GM06990 (cell line): ENCODE measurements at regions not wholly inside any gene's neighbourhood (a gene's known extent, or its start where the extent isn't known, plus 50 kb on each side); places are given as distances from the start of the nearest gene placed in this dataset.

Source experiments
- DNase-seq: peaks from one replicate; pipeline ENCODE4 v3.0.0-alpha.2; 2011; ENCODE audit not compliant: insufficient read length; ENCODE audit errors: extremely low read depth
- H3K27me3 ChIP-seq: replicated peaks from 2 replicates; pipeline ENCODE4 v1.6.0; 2011; ENCODE audit warnings: low read length; ENCODE audit not compliant: control insufficient read depth, insufficient read depth
- H3K36me3 ChIP-seq: 2 replicates; pipeline ENCODE4 v1.5.1; 2011; ENCODE audit warnings: low read length; ENCODE audit not compliant: control insufficient read depth, insufficient read depth
- H3K4me3 ChIP-seq: replicated peaks from 2 replicates; pipeline ENCODE4 v1.5.1; 2011; ENCODE audit warnings: low read depth, mild to moderate bottlenecking, control low read depth, low read length
- CTCF ChIP-seq: IDR thresholded peaks from 2 replicates; pipeline ENCODE4 v1.5.1; 2011; ENCODE audit warnings: low read length, control low read depth, mild to moderate bottlenecking, inconsistent platforms; ENCODE audit not compliant: insufficient read depth, poor library complexity, severe bottlenecking

- Histone ChIP-seq H3K36me3 (no peaks in the 10 kb centered on the region), H3K27me3 (no peaks in the 10 kb centered on the region; the same call in none of the 2 replicates), H3K4me3 (no peak overlapping the region)
- no peak for TF ChIP-seq CTCF
- DNase-seq: no peak
These were observed 173.6 kb upstream of the CSF3R start for GRCh38 chr1:36656271-36656670.

- DNase-seq: no peak
- Histone ChIP-seq H3K36me3 (no peaks in the 10 kb centered on the region), H3K27me3 (no peaks in the 10 kb centered on the region; the same call in none of the 2 replicates), H3K4me3 (no peak overlapping the region)
- TF ChIP-seq CTCF: no peak
These were observed 171.9 kb upstream of the CSF3R start for GRCh38 chr1:36654586-36654985.

GRCh38 chr1:36653850-36654249, 171.1 kb upstream of the CSF3R start:
- no peak overlapping the region for H3K4me3 ChIP-seq
- no peak for DNase-seq
- no peaks in the 10 kb centered on the region for H3K36me3 ChIP-seq
- TF ChIP-seq CTCF: no peak
- H3K27me3 ChIP-seq: no peaks in the 10 kb centered on the region; the same call in none of the 2 replicates

GRCh38 chr1:36652586-36652985, 169.9 kb upstream of the CSF3R start:
- no peak for TF ChIP-seq CTCF
- no peaks in the 10 kb centered on the region for H3K36me3 ChIP-seq
- no peak for DNase-seq
- no peaks in the 10 kb centered on the region; the same call in 1 of the 2 replicates for H3K27me3 ChIP-seq
- no peak overlapping the region for H3K4me3 ChIP-seq

- no peaks in the 10 kb centered on the region for H3K36me3 ChIP-seq
- H3K27me3 ChIP-seq: no peaks in the 10 kb centered on the region; the same call in 1 of the 2 replicates
- TF ChIP-seq CTCF: no peak
- no peak overlapping the region for H3K4me3 ChIP-seq
- DNase-seq: no peak
These were observed 169.3 kb upstream of the CSF3R start for GRCh38 chr1:36652011-36652410.
